Stomach smooth muscle (tissue), 2 donors: ENCODE measurements at regions not wholly inside any gene's neighbourhood (a gene's known extent, or its start where the extent isn't known, plus 50 kb on each side); places are given as distances from the start of the nearest gene placed in this dataset.
"Not testable (repeated sequence)": the region's sequence is repeated elsewhere in the genome, so short reads cannot be mapped to it uniquely, and the experiment has no call there.

Experiments used
- H3K27ac ChIP-seq: one replicate; pipeline ENCODE4 v1.7.0; 2013; ENCODE audit warnings: mild to moderate bottlenecking, low read length, inconsistent platforms
- H3K27me3 ChIP-seq, 2 donors: one replicate each; pipeline ENCODE4 v1.7.0; 2013; ENCODE audit warnings: low read length in 2 of 2; ENCODE audit not compliant: insufficient read depth in 2 of 2, control insufficient read depth in 1 of 2
- H3K36me3 ChIP-seq, 2 donors: one replicate each; pipeline ENCODE4 v1.7.0; 2013; ENCODE audit warnings: low read length in 2 of 2; ENCODE audit not compliant: control insufficient read depth in 2 of 2, insufficient read depth in 2 of 2
- H3K4me1 ChIP-seq: one replicate; pipeline ENCODE4 v1.7.0; 2013; ENCODE audit warnings: low read length; ENCODE audit not compliant: control insufficient read depth, insufficient read depth
- H3K4me3 ChIP-seq, 2 donors: one replicate each; pipeline ENCODE4 v1.7.0; 2013; ENCODE audit warnings: low read length in 2 of 2
- H3K9ac ChIP-seq, 2 donors: one replicate each; pipeline ENCODE4 v1.7.0; 2013; ENCODE audit warnings: low read length in 2 of 2, mild to moderate bottlenecking in 1 of 2
- H3K9me3 ChIP-seq, 2 donors: one replicate each; pipeline ENCODE4 v1.7.0; 2013; ENCODE audit warnings: low read length in 2 of 2; ENCODE audit not compliant: control insufficient read depth in 2 of 2
- donor health status: healthy.
- donor health status: Pancreatic carcinoma.

- Histone ChIP-seq H3K27ac (no peak overlapping the region), H3K9ac (no peak overlapping the region), H3K36me3 (no peaks in the 10 kb centered on the region), H3K27me3 (no peaks in the 10 kb centered on the region), H3K9me3 (no peaks in the 10 kb centered on the region), H3K4me3 (no peak overlapping the region), H3K4me1 (no peaks in the 10 kb centered on the region)
Observed at GRCh38 chr6:118719351-118720124, 68.1 kb upstream of the CEP85L start.

GRCh38 chr6:118718903-118719302 is 67.5 kb upstream of the CEP85L start:
- no peaks in the 10 kb centered on the region for H3K9me3 ChIP-seq
- no peaks in the 10 kb centered on the region for H3K27me3 ChIP-seq
- H3K27ac ChIP-seq, result no peak overlapping the region
- H3K9ac ChIP-seq, result no peak overlapping the region
- H3K36me3 ChIP-seq, result no peaks in the 10 kb centered on the region
- no peak overlapping the region for H3K4me3 ChIP-seq
- H3K4me1 ChIP-seq, result no peaks in the 10 kb centered on the region

GRCh38 chr6:118718297-118718696 is 66.9 kb upstream of the CEP85L start:
- Histone ChIP-seq H3K4me1 (no peaks in the 10 kb centered on the region), H3K27ac (no peak overlapping the region), H3K9ac (no peak overlapping the region), H3K36me3 (no peaks in the 10 kb centered on the region), H3K9me3 (no peaks in the 10 kb centered on the region), H3K4me3 (no peak overlapping the region), H3K27me3 (no peaks in the 10 kb centered on the region)

GRCh38 chr6:118717106-118717505 is 65.7 kb upstream of the CEP85L start:
- no peak overlapping the region for H3K4me3 ChIP-seq
- H3K9me3 ChIP-seq, result no peaks in the 10 kb centered on the region
- no peaks in the 10 kb centered on the region for H3K4me1 ChIP-seq
- H3K27ac ChIP-seq, result no peak overlapping the region
- no peak overlapping the region for H3K9ac ChIP-seq
- H3K27me3 ChIP-seq, result no peaks in the 10 kb centered on the region
- no peaks in the 10 kb centered on the region for H3K36me3 ChIP-seq

- not testable (repeated sequence) for H3K9ac ChIP-seq, H3K9me3 ChIP-seq, H3K4me3 ChIP-seq, H3K27me3 ChIP-seq, H3K4me1 ChIP-seq, H3K36me3 ChIP-seq, H3K27ac ChIP-seq
Observed at GRCh38 chr6:118715907-118716306, 64.5 kb upstream of the CEP85L start.

- Histone ChIP-seq H3K27ac (no peak overlapping the region), H3K27me3 (no peaks in the 10 kb centered on the region), H3K36me3 (no peaks in the 10 kb centered on the region), H3K9ac (no peak overlapping the region), H3K4me3 (no peak overlapping the region), H3K4me1 (no peaks in the 10 kb centered on the region), H3K9me3 (no peaks in the 10 kb centered on the region)
Observed at GRCh38 chr6:118715376-118715775, 64.0 kb upstream of the CEP85L start.

GRCh38 chr6:118714756-118715155 is 63.4 kb upstream of the CEP85L start:
- Histone ChIP-seq H3K9me3 (no peaks in the 10 kb centered on the region), H3K27me3 (no peaks in the 10 kb centered on the region), H3K4me1 (no peaks in the 10 kb centered on the region), H3K36me3 (no peaks in the 10 kb centered on the region), H3K9ac (no peak overlapping the region), H3K4me3 (no peak overlapping the region), H3K27ac (no peak overlapping the region)

- H3K36me3 ChIP-seq, result no peaks in the 10 kb centered on the region
- no peak overlapping the region for H3K4me3 ChIP-seq
- H3K4me1 ChIP-seq, result peaks cover 2% of the 10 kb centered on the region
- H3K27ac ChIP-seq, result no peak overlapping the region
- no peak overlapping the region for H3K9ac ChIP-seq
- H3K27me3 ChIP-seq, result no peaks in the 10 kb centered on the region
- no peaks in the 10 kb centered on the region for H3K9me3 ChIP-seq
Observed at GRCh38 chr6:118712969-118713368, 61.6 kb upstream of the CEP85L start.

- Histone ChIP-seq H3K4me1 (peaks cover 2% of the 10 kb centered on the region), H3K9ac (no peak overlapping the region), H3K27me3 (no peaks in the 10 kb centered on the region), H3K4me3 (no peak overlapping the region), H3K9me3 (no peaks in the 10 kb centered on the region), H3K36me3 (no peaks in the 10 kb centered on the region), H3K27ac (no peak overlapping the region)
Observed at GRCh38 chr6:118710616-118711015, 59.2 kb upstream of the CEP85L start.

GRCh38 chr6:118709859-118710350 is 58.5 kb upstream of the CEP85L start:
- no peaks in the 10 kb centered on the region for H3K27me3 ChIP-seq
- H3K4me1 ChIP-seq, result peaks cover 2% of the 10 kb centered on the region
- H3K9ac ChIP-seq, result peak overlapping the region in 1 of 2 donors; percentile 8
- no peaks in the 10 kb centered on the region for H3K9me3 ChIP-seq
- H3K27ac ChIP-seq, result no peak overlapping the region
- H3K36me3 ChIP-seq, result no peaks in the 10 kb centered on the region
- H3K4me3 ChIP-seq, result peak overlapping the region; percentile 55 to 67

GRCh38 chr6:118708744-118709143 is 57.4 kb upstream of the CEP85L start:
- Histone ChIP-seq H3K4me3 (peak overlapping the region; percentile 55 to 67), H3K27me3 (no peaks in the 10 kb centered on the region), H3K36me3 (no peaks in the 10 kb centered on the region), H3K27ac (peak overlapping the region; percentile 43), H3K4me1 (peaks cover 2% of the 10 kb centered on the region), H3K9me3 (no peaks in the 10 kb centered on the region), H3K9ac (peak overlapping the region; percentile 8 to 21)
